Retinal pigment epithelial cell (primary cell): ENCODE measurements at regions not wholly inside any gene's neighbourhood (a gene's known extent, or its start where the extent isn't known, plus 50 kb on each side); places are given as distances from the start of the nearest gene placed in this dataset.

ENCODE experiments used
- DNase-seq: peaks from one replicate; pipeline ENCODE4 v3.0.0-alpha.2; 2010; ENCODE audit warnings: low read depth
- H3K4me3 ChIP-seq: 2 replicates; pipeline ENCODE4 v1.5.1; 2011; ENCODE audit warnings: mild to moderate bottlenecking, low read length, control low read depth, moderate library complexity
- CTCF ChIP-seq: conservative IDR thresholded peaks from 2 replicates; pipeline ENCODE4 v1.5.1; 2011; ENCODE audit warnings: low read depth, low read length, control low read depth, inconsistent platforms

GRCh38 chr18:78703291-78703690 lies 276.3 kb upstream of the SALL3 start:
- no peak overlapping the region for H3K4me3 ChIP-seq
- TF ChIP-seq CTCF = no peak

GRCh38 chr18:78704971-78705461 lies 274.6 kb upstream of the SALL3 start:
- DNase-seq = no peak
- no peak for TF ChIP-seq CTCF
- H3K4me3 ChIP-seq = no peak overlapping the region

More at GRCh38 chr18:78703291-78703690, 276.3 kb upstream of the SALL3 start:
- no peak for DNase-seq

GRCh38 chr18:78709261-78709809 lies 270.3 kb upstream of the SALL3 start:
- DNase-seq = no peak
- TF ChIP-seq CTCF = no peak
- no peak overlapping the region for H3K4me3 ChIP-seq

GRCh38 chr18:78711316-78711715 lies 268.3 kb upstream of the SALL3 start:
- no peak for TF ChIP-seq CTCF
- no peak overlapping the region for H3K4me3 ChIP-seq
- DNase-seq = no peak

- TF ChIP-seq CTCF = no peak
- no peak for DNase-seq
- no peak overlapping the region for H3K4me3 ChIP-seq
These were observed 267.6 kb upstream of the SALL3 start for GRCh38 chr18:78711971-78712370.

- DNase-seq = no peak
- no peak overlapping the region for H3K4me3 ChIP-seq
- TF ChIP-seq CTCF = no peak
These were observed 266.5 kb upstream of the SALL3 start for GRCh38 chr18:78713069-78713468.

- no peak for TF ChIP-seq CTCF
- DNase-seq = no peak
- H3K4me3 ChIP-seq = no peak overlapping the region
These were observed 265.9 kb upstream of the SALL3 start for GRCh38 chr18:78713726-78714125.
